Glomerular endothelial cell (primary cell): ENCODE measurements at regions not wholly inside any gene's neighbourhood (a gene's known extent, or its start where the extent isn't known, plus 50 kb on each side); places are given as distances from the start of the nearest gene placed in this dataset.

Experiments
- DNase-seq: peaks from one replicate; pipeline ENCODE4 v3.0.0-alpha.2; 2011; ENCODE audit warnings: low read depth, low spot score; ENCODE audit errors: extremely low read depth

DNA sequence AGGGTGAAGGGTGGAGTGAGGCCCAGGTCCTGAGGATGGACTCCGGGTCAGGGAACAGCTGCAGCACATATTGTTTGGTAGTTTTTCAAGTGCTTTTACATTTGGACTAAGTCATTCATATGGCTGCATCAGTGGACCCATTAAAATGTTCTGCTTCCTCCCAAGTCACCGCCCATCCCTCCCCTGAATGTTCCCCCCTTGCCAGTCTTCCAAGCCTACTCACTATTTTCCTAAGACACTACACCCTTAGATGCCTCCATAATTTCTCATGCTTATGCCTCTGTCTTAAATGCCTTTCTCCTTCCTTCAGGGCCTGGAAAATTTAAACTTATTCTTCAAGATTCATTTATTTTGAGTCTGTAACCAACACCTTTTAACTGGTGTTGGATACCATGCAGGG lies 86.6 kb upstream of the NR4A3 start:
- no peak for DNase-seq

DNA sequence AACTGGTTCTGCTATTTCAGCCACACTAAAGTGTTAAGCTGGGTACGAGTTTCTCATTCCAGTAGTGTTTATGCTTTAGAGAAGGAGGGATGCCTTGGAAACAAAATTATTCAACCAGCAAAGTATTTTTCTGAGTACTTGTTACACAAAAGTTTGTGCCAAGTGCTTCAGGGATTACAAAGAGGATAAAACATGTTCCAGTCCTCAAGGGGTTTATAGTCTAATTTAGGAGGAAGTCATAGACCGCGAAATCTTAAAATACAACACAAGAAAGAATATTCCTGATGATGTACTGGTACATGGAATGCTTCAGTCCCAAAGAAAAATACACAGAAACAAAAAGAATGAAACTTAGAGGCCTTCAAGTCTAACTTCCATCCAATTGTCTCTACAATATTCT lies 85.4 kb upstream of the NR4A3 start:
- DNase-seq = no peak

DNA sequence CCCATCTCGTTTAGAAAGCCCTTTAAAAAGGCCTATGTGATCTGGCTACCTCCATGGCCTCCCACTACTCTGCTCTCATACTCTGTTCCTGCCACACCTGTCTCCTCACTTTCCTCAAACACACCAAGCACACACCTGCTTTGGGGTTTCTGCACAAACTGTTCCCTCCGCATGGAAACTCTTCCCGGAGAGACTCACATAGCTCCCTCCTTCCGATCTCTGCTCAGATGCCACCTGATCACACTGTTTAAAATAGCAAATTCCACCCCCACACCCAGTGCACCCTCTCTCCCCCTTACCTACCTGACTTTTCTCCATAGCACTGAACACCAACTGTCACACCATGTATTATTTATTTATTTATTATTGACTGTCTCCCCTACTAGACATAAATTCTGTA lies 84.0 kb upstream of the NR4A3 start:
- DNase-seq = no peak

DNA sequence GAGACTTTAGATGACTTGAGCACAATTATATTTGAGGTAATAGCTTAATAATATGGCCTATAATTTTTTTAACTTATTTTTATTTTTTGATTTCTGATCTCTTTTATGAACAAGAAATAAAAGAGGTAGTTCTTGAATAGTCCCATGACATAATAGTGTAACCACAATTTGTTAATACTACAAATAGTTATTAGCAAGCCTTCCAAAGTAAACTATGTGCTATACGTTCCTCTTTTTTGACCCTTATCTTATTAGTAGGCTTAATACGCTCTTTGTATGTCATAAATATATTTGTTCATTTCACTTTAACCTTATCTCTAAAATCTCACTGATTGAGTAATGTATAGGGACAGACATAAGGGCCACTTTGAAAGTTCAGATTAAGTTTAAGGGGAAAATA lies 78.7 kb upstream of the NR4A3 start:
- no peak for DNase-seq

DNA sequence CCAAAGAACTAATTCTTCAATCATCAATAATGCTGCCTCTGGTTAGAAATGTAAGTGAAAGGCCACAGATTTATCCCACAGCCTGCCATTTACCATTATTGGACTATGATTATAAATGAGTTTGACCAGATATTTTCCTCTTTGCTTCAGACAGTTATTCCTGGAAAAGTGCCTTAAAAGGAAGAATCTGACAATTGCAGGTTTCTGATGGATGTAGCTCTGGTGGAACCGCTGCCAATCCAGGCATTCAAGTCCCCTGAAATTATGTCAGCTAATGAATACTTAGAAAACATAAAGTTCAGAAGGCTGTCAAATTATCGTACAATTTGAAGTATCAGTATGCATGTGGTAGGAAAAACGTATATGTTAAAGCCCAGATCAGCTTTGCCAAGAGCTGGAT lies 78.2 kb upstream of the NR4A3 start:
- no peak for DNase-seq

DNA sequence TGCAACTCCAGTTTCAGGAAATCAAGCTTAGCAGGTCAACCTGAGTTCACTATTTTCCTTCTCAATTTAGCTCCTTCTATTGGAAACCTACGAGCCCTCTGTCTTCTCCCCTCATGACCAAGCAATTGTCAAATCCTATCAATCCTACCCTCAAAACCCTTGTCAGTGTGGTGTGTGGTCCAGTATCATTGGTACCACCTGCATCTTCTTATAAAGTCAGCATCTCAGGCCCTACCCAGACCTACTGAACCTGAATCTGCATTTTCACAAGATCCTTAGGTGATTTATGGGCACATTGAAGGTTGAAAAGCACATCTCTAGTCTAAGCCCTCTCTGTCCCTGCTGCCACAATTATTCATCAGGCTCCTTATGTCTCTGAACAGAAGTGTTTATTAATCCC lies 77.6 kb upstream of the NR4A3 start:
- no peak for DNase-seq

DNA sequence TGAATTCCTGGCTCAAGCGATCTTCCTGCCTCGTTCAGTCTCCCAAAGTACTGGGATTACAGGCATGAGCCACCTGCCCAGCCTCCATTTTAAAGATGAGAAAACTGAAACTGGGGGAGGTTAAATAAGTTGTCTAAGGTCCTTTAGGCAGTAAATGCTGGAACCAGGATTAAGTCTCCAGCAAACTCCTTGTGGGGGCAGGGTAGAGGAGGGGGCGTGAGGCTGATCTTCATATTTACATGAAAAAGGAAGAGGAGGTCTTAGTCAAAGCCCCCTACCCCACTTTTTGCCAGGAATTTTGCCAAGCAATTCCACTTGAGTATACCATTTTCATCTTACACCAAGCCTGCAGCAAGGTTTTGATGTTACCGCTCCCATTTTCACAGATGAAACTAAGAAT lies 76.6 kb upstream of the NR4A3 start:
- DNase-seq = no peak

DNA sequence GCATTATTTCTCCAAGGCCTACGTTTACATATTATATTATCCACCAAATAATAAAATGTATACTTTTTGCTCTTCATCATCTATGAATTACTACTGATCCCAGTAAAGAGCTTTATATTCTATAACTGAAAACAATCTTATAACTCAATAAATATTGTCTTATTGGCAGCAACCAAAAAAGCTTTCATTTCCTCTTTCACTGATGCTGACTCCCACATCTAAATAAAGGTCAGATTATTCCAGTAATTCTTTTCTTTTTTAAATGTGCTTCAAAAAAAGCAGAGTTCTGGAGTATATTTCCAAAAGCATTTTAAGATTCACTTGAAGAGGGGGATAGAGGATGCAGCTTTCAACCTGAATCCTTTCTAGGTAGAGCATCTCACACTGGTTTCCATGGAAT lies 75.3 kb upstream of the NR4A3 start:
- no peak for DNase-seq

DNA sequence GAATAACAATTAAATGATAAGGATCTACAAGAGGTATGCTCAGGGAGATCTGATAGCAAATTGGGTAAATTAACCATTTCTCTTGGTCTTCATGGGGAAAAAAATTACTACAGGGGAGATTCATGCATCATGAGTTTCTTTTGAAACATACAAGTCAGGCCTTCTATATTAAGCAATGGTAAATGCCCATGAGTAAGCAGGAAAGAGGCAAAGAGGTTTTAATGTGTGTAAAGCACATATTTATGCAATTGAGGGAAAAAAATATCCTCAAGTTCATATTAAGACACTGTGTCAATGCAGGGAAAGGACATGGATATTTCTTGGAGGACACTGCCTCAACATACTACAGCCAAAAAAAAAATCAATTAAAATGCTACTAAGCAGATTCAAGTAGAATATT lies 73.4 kb upstream of the NR4A3 start:
- no peak for DNase-seq

DNA sequence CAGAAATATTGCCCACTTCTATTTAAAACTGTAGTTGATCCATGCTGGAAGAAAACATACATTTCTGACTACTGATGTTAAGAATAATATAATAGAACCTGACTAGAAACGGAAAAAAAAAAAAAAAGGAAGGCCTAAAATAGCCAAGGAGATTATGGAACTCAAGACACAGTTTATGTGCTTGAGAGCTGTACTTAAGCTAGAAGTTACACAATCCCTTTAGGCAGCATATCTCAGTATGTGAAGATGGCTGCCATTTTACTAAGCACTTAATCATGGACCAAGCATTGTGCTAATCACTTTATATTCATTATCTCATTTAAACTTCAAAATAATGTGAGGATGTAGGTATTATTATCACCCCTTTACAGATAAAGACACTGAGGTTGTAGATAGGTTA lies 73.0 kb upstream of the NR4A3 start:
- DNase-seq = no peak

DNA sequence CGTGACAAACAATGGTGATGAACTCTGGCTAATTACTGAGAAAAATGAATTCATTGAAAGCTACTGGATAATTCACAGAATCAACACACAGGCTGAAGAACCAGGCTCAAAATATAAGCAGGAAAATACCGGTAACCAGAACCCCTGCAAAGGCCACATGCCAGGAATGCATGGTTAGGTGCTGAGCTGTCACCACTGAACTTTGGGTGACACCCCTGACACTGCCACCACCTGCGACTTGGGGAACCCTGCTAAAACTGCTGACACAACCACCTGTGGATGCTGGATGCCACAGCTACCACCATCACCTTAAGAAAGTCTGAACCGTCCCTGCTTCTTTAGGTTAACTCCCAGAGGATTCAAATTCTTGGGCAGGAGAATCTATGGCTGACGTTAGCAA lies 72.0 kb upstream of the NR4A3 start:
- no peak for DNase-seq

DNA sequence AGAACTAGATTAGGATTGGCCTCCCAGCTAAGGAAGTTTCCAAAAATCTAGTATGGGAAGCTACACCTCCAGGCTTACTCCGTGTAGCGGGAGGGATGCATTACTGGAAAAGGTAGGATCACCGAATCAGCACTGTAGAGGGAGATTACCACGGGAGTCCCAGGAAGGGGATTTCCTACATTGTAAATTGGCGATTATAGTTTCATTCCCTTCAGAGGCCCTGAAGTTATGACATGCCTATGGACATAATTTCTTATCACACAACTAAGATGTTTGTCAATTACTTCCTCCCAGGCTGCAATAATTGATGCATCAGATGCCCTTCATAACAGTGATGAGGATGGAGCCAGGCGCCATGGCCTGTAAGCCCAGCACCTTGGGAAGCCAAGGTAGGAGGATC lies 71.2 kb upstream of the NR4A3 start:
- DNase-seq = no peak

DNA sequence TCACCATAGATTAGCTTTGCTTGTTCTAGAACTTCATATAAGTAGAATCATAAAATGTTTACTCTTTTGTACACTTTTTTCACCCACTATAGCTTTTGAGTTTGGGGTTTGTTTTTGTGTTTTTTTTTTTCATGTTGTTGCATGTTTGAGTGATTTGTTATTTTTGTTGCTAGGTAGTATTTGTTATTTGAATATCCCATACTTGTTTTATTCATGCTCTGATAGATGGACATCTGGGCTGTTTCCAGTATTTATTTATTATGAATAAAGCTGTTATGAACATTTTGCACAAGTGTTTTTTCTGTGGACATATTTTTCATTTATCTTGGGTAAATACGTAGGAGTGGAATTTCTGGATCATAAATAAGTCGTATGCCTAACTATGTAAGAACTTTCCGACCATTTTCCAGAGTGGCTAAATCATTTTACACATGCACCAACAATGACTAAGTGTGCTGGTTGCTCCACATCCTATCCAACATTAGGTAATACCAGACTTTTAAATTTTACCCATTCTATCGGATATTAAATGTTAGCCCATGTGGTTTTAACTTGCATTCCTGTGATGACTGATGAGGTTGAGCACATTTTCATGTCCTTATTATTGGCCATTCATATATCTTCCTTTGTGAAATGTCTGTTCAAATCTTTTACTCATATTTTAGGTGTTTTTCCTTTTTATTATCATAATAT lies 69.1 kb upstream of the NR4A3 start:
- no peak for DNase-seq

DNA sequence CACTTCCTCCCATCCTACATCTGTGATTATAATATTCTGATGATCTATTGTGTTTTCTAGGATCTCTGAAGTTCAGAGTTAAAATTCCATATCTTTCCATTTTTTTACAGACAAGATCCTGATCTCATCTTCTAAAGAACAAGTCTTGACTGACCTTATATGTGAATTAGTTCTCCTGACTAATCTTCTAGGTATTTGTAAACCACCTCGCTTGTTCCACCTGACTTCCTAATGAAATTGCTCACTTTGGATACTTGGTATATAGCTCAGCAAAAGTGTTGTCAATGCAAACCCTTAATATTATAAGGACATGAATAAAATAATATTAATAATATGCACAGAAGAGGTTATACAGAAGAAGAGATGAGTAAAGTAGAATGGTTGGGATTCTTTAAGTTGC lies 68.2 kb upstream of the NR4A3 start:
- DNase-seq = no peak

DNA sequence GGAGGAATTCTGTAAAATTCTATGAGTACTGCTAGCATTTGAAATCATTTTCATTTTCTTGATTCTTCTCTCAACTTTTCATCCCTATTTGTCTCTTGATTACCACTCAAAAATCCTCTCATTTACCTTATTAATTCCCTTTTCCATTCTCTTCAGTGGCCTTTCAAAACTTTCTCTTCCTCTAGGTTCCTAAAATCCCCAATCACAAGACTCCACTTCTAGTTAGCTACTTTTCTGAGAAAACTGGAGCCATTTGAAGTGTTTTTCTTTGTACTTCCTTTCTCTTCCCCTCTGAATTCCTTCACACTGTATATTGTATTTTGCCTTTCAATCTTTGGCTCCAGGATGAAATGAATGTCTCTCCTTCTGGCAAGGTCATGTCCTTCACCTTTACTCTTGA lies 61.3 kb upstream of the NR4A3 start:
- no peak for DNase-seq

DNA sequence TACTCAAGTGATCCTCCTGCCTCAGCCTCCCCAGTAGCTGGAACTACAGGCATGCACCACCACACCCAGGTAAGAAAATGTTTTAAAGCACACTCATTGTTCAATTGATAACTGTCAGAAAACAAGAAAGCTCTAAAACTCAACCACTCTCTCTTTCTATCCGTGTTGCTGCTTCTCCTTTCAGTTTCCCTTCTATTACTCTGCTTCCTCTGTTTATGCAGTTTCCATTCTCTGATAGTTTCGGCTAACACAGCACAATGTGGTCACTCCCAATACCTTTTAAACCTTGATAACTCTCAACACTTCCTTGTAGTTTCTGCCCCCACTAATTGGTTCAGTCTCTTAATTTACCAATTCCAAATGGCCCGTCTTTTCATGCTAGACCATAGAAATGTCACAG lies 59.2 kb upstream of the NR4A3 start:
- DNase-seq = no peak
